Panc1 (cell line): ENCODE measurements at regions not wholly inside any gene's neighbourhood (a gene's known extent, or its start where the extent isn't known, plus 50 kb on each side); places are given as distances from the start of the nearest gene placed in this dataset.
A peak's percentile ranks its signal among the peaks of the same experiment; 100 is the strongest.

Experiments
- ATAC-seq: fragments of 200-7000 bp; cut with Tn5 transposase; 2 replicates; pipeline ENCODE4 v1.9.1; 2020; ENCODE audit warnings: mild to moderate bottlenecking, moderate library complexity
- BruUV-seq: library from RNA; stranded (reverse); fragments of 400-500 nt; replicated peaks from 2 replicates; lab custom pipeline; 2021; lab: Mats Ljungman, UMichigan
- CTCF ChIA-PET: fragments of 300-600 bp; sonication (Branson Sonifier 250); formaldehyde crosslinking; loops from one replicate; lab custom pipeline; 2022; ENCODE audit warnings: antibody characterized with exemption; lab: Charles Lee
- POLR2A ChIA-PET: fragments of 300-600 bp; sonication (Branson Sonifier 250); formaldehyde crosslinking; loops from one replicate; lab custom pipeline; 2022; ENCODE audit warnings: antibody characterized with exemption; lab: Charles Lee
- DNase-seq: peaks from one replicate; pipeline ENCODE4 v3.0.0-alpha.2; 2010; ENCODE audit warnings: low read depth, low spot score
- H3K27ac ChIP-seq: 2 replicates; pipeline ENCODE4 v1.5.1; 2011; ENCODE audit warnings: mild to moderate bottlenecking, low read length, inconsistent platforms
- H3K27me3 ChIP-seq: fragments of 200-500 bp; sonication (Bioruptor generic); 2 replicates; pipeline ENCODE4 v1.6.0; 2014; ENCODE audit warnings: low read length, inconsistent platforms; ENCODE audit not compliant: control insufficient read depth, insufficient read depth
- H3K36me3 ChIP-seq: fragments of 200-500 bp; sonication (Bioruptor generic); 2 replicates; pipeline ENCODE4 v1.5.1; 2014; ENCODE audit warnings: inconsistent platforms, mild to moderate bottlenecking, low read length, moderate library complexity; ENCODE audit not compliant: control insufficient read depth, insufficient read depth
- H3K4me1 ChIP-seq: 2 replicates; pipeline ENCODE4 v1.5.1; 2011; ENCODE audit warnings: inconsistent platforms, mild to moderate bottlenecking, low read length, moderate library complexity; ENCODE audit not compliant: control insufficient read depth, insufficient read depth
- H3K4me3 ChIP-seq, 2 experiments: 2 replicates each; pipeline ENCODE4 v1.5.1; 2011 to 2012; ENCODE audit warnings: low read depth in 2 of 2, low read length in 2 of 2, mild to moderate bottlenecking in 2 of 2, inconsistent platforms in 1 of 2, moderate library complexity in 1 of 2
- H3K9me3 ChIP-seq: fragments of 200-500 bp; sonication (Bioruptor generic); 2 replicates; pipeline ENCODE4 v1.5.1; 2014; ENCODE audit warnings: low read depth, mild to moderate bottlenecking, inconsistent platforms, low read length, moderate library complexity; ENCODE audit not compliant: control insufficient read depth, insufficient read depth
- POLR2AphosphoS5 ChIP-seq: IDR thresholded peaks from 2 replicates; pipeline ENCODE4 v1.6.1; 2012; ENCODE audit warnings: mild to moderate bottlenecking, low read depth, low read length, moderate library complexity
- SIN3A ChIP-seq: IDR thresholded peaks from 2 replicates; pipeline ENCODE4 v1.6.1; 2012; ENCODE audit warnings: low read depth, mild to moderate bottlenecking, low read length, moderate library complexity, borderline replicate concordance; ENCODE audit not compliant: insufficient read depth
- TCF7L2 ChIP-seq: IDR thresholded peaks from 2 replicates; pipeline ENCODE4 v1.6.1; 2011; ENCODE audit warnings: mild to moderate bottlenecking, low read depth, low read length, inconsistent platforms
- in situ Hi-C: cut with HindIII; loops from 2 replicates; pipeline ENCODE4 v1.10.0; 2016; ENCODE audit warnings: low sequenced_read_pairs, low pct_unique_long_range_greater_than_20kb
- intact Hi-C: fragments of 100-400 bp; cut with micrococcal nuclease; formaldehyde crosslinking; loops from one replicate; pipeline ENCODE4 v1.10.0; 2022; ENCODE audit not compliant: unreplicated experiment
- TF ChIP-seq, protein P1 (sequence below), 2 experiments: IDR thresholded peaks; 2 replicates each; pipeline ENCODE4 v1.6.1; 2011 to 2012; ENCODE audit warnings: low read depth in 2 of 2, control low read depth in 1 of 2, low read length in 1 of 2, mild to moderate bottlenecking in 1 of 2, moderate library complexity in 1 of 2; ENCODE audit not compliant: insufficient read depth in 1 of 2
- TF ChIP-seq, protein P2 (sequence below): fragments of 450-650 bp; IDR thresholded peaks from 2 replicates; pipeline ENCODE4 v1.5.1; 2017; ENCODE audit warnings: mild to moderate bottlenecking

DNA sequence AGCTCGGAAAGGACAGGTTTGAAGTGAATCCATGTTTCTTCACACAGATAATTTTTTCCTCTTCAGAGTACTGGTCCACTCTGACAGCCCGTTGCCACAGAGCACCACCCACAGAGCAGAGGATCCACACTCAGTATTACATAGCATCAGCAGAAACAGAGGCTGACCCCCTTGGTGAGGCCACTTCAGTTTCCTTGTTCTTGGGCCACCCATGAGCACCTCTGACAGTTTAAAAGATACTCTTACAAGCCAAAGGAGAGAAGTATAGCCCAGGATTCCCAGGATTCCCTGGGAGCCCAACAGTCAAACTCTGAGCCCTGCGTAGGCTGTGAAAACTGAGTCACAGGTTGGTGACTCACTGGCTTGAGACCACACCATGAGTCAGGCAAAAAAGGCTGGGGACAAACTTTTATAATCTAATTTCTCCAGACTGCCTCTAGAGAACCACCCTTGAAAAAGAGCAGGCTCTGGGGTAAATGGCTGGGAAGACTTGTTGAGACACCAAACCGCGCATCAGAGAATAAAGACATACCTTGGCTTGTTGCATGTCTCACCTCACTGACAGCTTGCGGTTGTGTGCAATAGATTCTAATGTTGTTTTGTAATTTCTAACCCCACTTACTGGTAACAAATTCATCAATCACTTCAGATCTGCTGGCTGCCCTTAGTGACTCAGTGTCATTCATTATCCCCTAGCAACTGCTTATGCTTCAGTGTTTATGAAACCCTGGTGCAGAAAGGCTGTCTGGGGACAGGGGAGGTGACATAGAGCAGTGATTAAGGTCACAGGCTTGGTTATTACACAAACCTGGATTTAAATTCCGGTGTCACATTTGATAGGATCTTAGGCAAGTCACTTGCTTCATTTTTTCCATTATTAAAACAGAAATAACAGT is 56.9 kb upstream of the PRSS23 start:
- intact Hi-C loops: loop anchor here (10.0 kb wide), 1 partner anchor 289 kb away; no protein-coding TSS in a partner anchor
- ATAC-seq (peak; percentile 78), DNase-seq (peak; percentile 97)
- TF ChIP-seq, protein P1, sequence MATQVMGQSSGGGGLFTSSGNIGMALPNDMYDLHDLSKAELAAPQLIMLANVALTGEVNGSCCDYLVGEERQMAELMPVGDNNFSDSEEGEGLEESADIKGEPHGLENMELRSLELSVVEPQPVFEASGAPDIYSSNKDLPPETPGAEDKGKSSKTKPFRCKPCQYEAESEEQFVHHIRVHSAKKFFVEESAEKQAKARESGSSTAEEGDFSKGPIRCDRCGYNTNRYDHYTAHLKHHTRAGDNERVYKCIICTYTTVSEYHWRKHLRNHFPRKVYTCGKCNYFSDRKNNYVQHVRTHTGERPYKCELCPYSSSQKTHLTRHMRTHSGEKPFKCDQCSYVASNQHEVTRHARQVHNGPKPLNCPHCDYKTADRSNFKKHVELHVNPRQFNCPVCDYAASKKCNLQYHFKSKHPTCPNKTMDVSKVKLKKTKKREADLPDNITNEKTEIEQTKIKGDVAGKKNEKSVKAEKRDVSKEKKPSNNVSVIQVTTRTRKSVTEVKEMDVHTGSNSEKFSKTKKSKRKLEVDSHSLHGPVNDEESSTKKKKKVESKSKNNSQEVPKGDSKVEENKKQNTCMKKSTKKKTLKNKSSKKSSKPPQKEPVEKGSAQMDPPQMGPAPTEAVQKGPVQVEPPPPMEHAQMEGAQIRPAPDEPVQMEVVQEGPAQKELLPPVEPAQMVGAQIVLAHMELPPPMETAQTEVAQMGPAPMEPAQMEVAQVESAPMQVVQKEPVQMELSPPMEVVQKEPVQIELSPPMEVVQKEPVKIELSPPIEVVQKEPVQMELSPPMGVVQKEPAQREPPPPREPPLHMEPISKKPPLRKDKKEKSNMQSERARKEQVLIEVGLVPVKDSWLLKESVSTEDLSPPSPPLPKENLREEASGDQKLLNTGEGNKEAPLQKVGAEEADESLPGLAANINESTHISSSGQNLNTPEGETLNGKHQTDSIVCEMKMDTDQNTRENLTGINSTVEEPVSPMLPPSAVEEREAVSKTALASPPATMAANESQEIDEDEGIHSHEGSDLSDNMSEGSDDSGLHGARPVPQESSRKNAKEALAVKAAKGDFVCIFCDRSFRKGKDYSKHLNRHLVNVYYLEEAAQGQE (IDR thresholded peaks at IDR 0.05; ENCODE audit: insufficient read depth in 1 of 2, low read depth in 2 of 2, low read length in 1 of 2): no peak
- TF ChIP-seq POLR2AphosphoS5 (peak; percentile 66; the same call in 1 of the 2 replicates), SIN3A (0 out of 2 replicates have a peak, but pooled peaks have one; percentile 40)
- Histone ChIP-seq H3K4me1 (peaks cover 61% of the 10 kb centered on the region), H3K27me3 (no peaks in the 10 kb centered on the region), H3K9me3 (peaks cover 12% of the 10 kb centered on the region; the same call in 1 of the 2 replicates), H3K27ac (peak overlapping the region; percentile 99), H3K36me3 (no peaks in the 10 kb centered on the region), H3K4me3 (peak overlapping the region in 1 of 2 experiments; percentile 27; a peak in 2 of 4 replicates)
- ChIA-PET POLR2A (no interaction called here), CTCF (no interaction called here)
- in situ Hi-C loops: no loop called here
- BruUV-seq: no TSS peak

DNA sequence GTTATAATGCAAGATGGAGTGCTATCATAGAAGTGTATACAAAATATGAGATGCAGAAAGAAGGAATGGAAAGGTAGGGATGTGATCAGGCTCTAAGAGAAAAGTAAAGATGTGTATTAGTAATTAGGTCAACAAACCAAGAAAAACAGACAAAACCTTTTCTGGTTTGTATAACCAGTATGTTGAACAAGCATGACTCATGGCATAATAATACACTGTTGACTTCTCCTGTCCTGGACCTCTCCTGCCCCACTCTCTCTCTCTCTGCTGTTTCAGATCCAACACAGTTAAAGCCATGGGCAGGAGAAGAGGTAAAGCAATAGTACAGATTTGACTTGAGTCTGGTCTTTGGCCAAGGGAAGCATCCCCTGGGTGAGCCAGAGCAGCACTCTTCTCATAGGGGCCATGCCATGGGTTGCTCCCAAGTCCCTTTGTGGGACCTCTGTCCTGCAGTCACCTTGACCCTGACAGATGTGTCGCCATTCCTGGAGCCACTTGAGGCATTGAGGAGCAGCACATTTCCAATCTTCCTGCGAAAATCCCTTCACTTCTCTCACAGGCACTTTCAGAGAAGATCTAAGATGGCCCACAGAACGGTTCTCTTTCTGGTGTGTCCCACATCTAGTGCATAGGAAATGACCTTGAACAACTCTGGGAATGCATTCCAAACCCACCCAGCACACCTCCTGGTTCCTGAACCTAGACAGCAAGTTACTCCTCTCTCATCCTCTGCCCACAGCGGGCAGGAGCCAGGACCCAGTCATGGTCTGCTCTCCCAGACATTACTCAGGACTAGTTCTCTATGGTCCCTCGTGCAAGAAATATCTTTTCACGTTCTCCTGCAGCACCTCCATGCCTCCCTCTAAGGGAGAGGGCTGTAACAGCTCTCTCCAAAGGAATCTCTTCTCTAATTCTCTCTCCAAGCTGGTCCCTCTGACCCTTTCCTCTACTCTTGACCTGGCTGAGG is 58.2 kb upstream of the PRSS23 start:
- POLR2A ChIA-PET: interaction anchor here (0.5 kb wide), 1 partner anchor 15 kb away, joined by 3 read pairs; no protein-coding TSS in a partner anchor
- H3K4me3 ChIP-seq: no peak overlapping the region
- H3K9me3 ChIP-seq: peaks cover 12% of the 10 kb centered on the region; the same call in 1 of the 2 replicates
- no peaks in the 10 kb centered on the region for H3K36me3 ChIP-seq
- H3K4me1 ChIP-seq: peaks cover 73% of the 10 kb centered on the region
- intact Hi-C loops: loop anchor here (2.0 to 10.0 kb wide), 2 partner anchors 61 to 287 kb away; no protein-coding TSS in a partner anchor
- H3K27ac ChIP-seq: peak overlapping the region; percentile 99
- DNase-seq (peak; percentile 89), ATAC-seq (peak; percentile 85)
- in situ Hi-C loops: no loop called here
- H3K27me3 ChIP-seq: no peaks in the 10 kb centered on the region
- TF ChIP-seq POLR2AphosphoS5: peak; percentile 87
- peak; percentile 20; the same call in 1 of the 2 replicates for TF ChIP-seq TCF7L2
- TF ChIP-seq, protein P2, sequence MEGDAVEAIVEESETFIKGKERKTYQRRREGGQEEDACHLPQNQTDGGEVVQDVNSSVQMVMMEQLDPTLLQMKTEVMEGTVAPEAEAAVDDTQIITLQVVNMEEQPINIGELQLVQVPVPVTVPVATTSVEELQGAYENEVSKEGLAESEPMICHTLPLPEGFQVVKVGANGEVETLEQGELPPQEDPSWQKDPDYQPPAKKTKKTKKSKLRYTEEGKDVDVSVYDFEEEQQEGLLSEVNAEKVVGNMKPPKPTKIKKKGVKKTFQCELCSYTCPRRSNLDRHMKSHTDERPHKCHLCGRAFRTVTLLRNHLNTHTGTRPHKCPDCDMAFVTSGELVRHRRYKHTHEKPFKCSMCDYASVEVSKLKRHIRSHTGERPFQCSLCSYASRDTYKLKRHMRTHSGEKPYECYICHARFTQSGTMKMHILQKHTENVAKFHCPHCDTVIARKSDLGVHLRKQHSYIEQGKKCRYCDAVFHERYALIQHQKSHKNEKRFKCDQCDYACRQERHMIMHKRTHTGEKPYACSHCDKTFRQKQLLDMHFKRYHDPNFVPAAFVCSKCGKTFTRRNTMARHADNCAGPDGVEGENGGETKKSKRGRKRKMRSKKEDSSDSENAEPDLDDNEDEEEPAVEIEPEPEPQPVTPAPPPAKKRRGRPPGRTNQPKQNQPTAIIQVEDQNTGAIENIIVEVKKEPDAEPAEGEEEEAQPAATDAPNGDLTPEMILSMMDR: peak; percentile 22
- no peak for TF ChIP-seq SIN3A
- TF ChIP-seq, protein P1 (IDR thresholded peaks at IDR 0.05; ENCODE audit: insufficient read depth in 1 of 2, low read depth in 2 of 2, low read length in 1 of 2): no peak
- CTCF ChIA-PET: no interaction called here
- BruUV-seq: no TSS peak
